HG03139 (cell line): ENCODE measurements at regions not wholly inside any gene's neighbourhood (a gene's known extent, or its start where the extent isn't known, plus 50 kb on each side); places are given as distances from the start of the nearest gene placed in this dataset.
A peak's percentile ranks its signal among the peaks of the same experiment; 100 is the strongest.
"Not testable (repeated sequence)": the region's sequence is repeated elsewhere in the genome, so short reads cannot be mapped to it uniquely, and the experiment has no call there.

Experiments used
- ATAC-seq: cut with Tn5 transposase; IDR thresholded peaks from one replicate; pipeline ENCODE4 v1.9.1; 2021; ENCODE audit not compliant: unreplicated experiment

- ATAC-seq = peak; percentile 60
Measured at GRCh38 chr6:113755449-113756289, 101.5 kb upstream of the MARCKS start.

GRCh38 chr6:113756290-113756665 lies 100.9 kb upstream of the MARCKS start:
- ATAC-seq = no peak

- ATAC-seq = no peak
Measured at GRCh38 chr6:113758214-113758613, 98.9 kb upstream of the MARCKS start.

GRCh38 chr6:113758826-113759574 lies 98.1 kb upstream of the MARCKS start:
- ATAC-seq = no peak

- ATAC-seq = no peak
Measured at GRCh38 chr6:113762641-113763040, 94.5 kb upstream of the MARCKS start.

- peak; percentile 10 for ATAC-seq
Measured at GRCh38 chr6:113763311-113763766, 93.8 kb upstream of the MARCKS start.

- ATAC-seq = peak; percentile 52
Measured at GRCh38 chr6:113763876-113764275, 93.3 kb upstream of the MARCKS start.

- ATAC-seq = no peak
Measured at GRCh38 chr6:113765909-113766308, 91.2 kb upstream of the MARCKS start.

- ATAC-seq = no peak
Measured at GRCh38 chr6:113767985-113768384, 89.2 kb upstream of the MARCKS start.

GRCh38 chr6:113772961-113773360 lies 84.2 kb upstream of the MARCKS start:
- ATAC-seq = no peak

- no peak for ATAC-seq
Measured at GRCh38 chr6:113774127-113774825, 82.9 kb upstream of the MARCKS start.

- no peak for ATAC-seq
Measured at GRCh38 chr6:113776998-113777397, 80.1 kb upstream of the MARCKS start.

- no peak for ATAC-seq
Measured at GRCh38 chr6:113777601-113778000, 79.5 kb upstream of the MARCKS start.

- ATAC-seq = no peak
Measured at GRCh38 chr6:113779656-113780055, 77.5 kb upstream of the MARCKS start.

- no peak for ATAC-seq
Measured at GRCh38 chr6:113782636-113783035, 74.5 kb upstream of the MARCKS start.

- ATAC-seq = no peak
Measured at GRCh38 chr6:113786168-113786567, 71.0 kb upstream of the MARCKS start.

GRCh38 chr6:113788586-113788985 lies 68.6 kb upstream of the MARCKS start:
- ATAC-seq = no peak

- ATAC-seq = not testable (repeated sequence)
Measured at GRCh38 chr6:113791225-113791624, 65.9 kb upstream of the MARCKS start.

GRCh38 chr6:113795371-113795770 lies 61.8 kb upstream of the MARCKS start:
- ATAC-seq = not testable (repeated sequence)

- ATAC-seq = no peak
Measured at GRCh38 chr6:113796038-113796437, 61.1 kb upstream of the MARCKS start.

GRCh38 chr6:113802779-113803178 lies 54.4 kb upstream of the MARCKS start:
- ATAC-seq = no peak
